GM12891 (cell line): ENCODE measurements at regions not wholly inside any gene's neighbourhood (a gene's known extent, or its start where the extent isn't known, plus 50 kb on each side); places are given as distances from the start of the nearest gene placed in this dataset.

Experiments
- PAX5 ChIP-seq: IDR thresholded peaks from 2 replicates; pipeline ENCODE4 v1.6.1; 2011; ENCODE audit warnings: low read length, moderate library complexity, mild to moderate bottlenecking; ENCODE audit not compliant: insufficient read depth, severe bottlenecking
- POLR2A ChIP-seq: IDR thresholded peaks from 2 replicates; pipeline ENCODE4 v1.6.1; 2011; ENCODE audit warnings: low read depth, low read length, control low read depth
- POLR2AphosphoS5 ChIP-seq: IDR thresholded peaks from 2 replicates; pipeline ENCODE4 v1.6.1; 2011; ENCODE audit warnings: low read depth, low read length, control low read depth
- TAF1 ChIP-seq: IDR thresholded peaks from 2 replicates; pipeline ENCODE4 v1.6.1; 2011; ENCODE audit warnings: low read depth, low read length, control low read depth

DNA sequence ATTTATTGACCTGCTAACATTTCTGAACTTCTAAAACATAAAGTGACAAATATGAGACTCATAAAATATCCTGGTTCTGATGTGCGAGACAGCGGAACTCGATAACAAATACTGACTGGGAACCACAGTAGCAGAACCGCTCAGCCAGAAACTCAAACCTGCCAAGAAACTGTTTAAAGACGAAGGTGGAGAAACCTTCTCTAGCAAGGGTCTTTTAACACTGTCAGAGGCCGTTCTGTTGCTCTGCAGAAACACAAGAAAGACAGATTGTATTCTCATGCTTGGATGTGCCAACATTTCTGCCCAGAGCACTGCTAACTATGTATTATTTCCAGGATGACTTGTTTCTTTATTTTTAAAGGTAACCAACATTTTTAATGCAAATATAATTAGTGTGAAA, 514.8 kb upstream of the ADARB2 start:
- TF ChIP-seq POLR2AphosphoS5 (no peak), TAF1 (no peak), PAX5 (no peak), POLR2A (no peak)
